Esophagus squamous epithelium (tissue), 4 donors: ENCODE measurements at regions not wholly inside any gene's neighbourhood (a gene's known extent, or its start where the extent isn't known, plus 50 kb on each side); places are given as distances from the start of the nearest gene placed in this dataset.

Experiments used
- CTCF ChIP-seq, 6 experiments: fragments of 450-650 bp in 4 of 6; fragments of 200-600 bp in 2 of 6; sonication (generic) in 2 of 6; IDR thresholded peaks; one replicate each; pipeline ENCODE4 v1.5.1; 2016 to 2019; ENCODE audit warnings: antibody characterized with exemption in 6 of 6, mild to moderate bottlenecking in 4 of 6, moderate library complexity in 4 of 6
- POLR2A ChIP-seq, 4 donors: fragments of 450-650 bp; IDR thresholded peaks; one replicate each; pipeline ENCODE4 v1.6.1; 2017; ENCODE audit warnings: antibody characterized with exemption in 4 of 4, mild to moderate bottlenecking in 4 of 4, moderate library complexity in 3 of 4

DNA sequence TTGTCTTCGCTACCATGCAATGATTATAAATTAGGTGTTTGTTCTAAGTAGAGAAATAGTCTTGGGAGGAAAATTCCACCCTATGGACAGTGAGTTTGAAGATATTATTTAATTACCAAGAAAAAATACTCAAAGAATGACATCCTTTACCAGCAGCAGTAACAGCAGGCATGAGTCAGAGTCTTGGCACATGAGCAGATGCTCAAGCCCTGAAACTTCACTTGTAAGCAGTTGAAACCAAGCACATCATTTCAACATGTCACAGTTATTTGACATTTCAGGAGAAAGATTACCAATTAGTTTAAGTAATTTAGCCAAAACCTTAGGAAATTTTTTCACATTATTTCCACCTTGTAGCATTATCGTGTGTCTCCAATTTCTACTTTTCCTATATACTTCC, 99.2 kb downstream of the C12orf50 start:
- TF ChIP-seq CTCF (IDR thresholded peaks at IDR 0.05), result no peak
- no peak for TF ChIP-seq POLR2A (IDR thresholded peaks at IDR 0.05)
